ENCODE measurements at regions not wholly inside any gene's neighbourhood (a gene's known extent, or its start where the extent isn't known, plus 50 kb on each side); places are given as distances from the start of the nearest gene placed in this dataset.

DNA sequence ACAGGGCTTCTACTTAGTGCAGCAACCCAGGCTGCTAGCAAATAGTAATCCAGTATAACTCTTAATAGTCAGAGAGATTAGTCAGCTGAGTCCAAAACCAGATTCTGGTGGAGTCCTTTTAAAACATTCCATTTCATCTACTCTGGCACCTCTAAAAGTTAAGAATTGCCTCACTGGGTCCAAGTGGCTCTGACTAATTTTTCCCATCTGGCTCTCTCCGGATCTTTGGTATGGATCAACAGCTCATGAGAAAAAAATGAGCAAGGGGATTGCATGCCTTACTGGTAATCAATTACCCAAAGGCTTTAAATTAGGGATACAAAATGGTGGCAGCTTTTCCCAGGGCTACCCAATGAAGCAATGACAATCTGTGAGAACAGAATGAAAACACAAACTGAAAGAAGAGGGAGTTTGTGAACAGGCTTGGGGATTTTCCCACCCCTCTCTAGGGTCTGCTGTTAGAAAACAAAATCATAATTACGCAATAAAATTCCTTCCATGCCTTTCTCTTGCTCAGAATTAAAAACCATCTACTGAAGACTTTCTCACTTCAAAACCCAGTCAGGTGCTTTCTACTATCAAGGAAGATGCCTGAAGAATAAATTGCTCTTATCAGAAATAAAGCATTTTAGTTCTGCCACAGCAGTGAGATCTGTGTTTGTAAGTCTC, 84.6 kb upstream of the PMFBP1 start:
- DNase-seq, result no peak

DNA sequence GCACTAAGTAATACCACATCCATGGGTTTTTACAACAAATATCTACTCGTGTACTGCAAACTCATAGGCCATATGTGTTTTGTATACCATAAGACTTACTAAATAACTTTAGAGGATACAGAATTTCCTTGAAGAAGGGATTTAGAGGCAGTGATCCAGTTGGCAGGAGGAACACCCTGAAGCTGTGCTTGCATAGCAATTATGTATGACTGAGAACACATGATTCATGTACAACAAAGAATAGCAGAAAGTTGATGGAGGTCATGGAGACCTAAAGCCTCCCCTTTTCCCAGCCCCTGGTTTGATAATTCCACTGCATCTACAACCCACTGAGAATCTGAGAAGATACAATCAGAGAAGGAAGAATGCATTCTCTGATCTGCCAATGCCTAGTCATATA, 83.8 kb upstream of the PMFBP1 start:
- DNase-seq, result no peak

DNA sequence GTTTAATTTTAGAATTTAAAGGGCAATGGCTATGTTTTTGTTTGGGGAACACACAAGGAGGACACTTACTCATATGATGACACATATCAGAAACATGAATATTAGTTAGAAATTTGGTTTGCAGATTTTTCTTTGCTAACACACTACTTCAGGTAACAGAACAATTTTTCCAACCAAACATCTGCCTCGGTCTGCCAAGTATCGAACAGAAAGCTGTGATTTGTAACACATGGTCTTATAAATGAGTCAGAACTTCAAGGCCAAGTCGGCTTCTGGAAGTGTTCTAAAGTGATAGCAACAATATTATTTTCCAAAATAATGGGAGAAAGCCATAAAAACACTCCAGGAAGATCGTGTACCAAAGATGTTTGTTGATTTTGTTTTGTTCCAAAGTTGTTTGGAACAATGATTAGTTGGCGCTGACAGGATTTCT, 75.9 kb upstream of the PMFBP1 start:
- DNase-seq, result no peak

DNA sequence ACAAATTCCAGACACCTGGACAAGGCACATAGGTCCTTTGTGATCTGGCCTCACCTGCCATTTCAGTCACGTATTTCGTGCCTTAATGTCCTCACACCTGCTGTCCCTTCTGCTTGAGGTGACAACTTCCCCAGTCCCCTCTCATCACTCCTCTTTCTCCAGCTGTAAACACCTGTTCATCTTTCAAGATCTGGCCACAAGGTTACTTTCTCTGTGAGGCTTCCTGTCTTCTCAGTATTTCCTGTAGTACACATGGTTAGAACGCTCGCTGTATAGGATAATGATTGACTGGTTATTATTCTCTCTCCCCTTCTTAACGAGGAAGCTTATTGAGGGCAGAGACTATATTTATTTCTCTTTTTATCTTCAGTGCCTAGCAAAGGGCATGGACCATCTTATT, 74.5 kb upstream of the PMFBP1 start:
- DNase-seq, result no peak

DNA sequence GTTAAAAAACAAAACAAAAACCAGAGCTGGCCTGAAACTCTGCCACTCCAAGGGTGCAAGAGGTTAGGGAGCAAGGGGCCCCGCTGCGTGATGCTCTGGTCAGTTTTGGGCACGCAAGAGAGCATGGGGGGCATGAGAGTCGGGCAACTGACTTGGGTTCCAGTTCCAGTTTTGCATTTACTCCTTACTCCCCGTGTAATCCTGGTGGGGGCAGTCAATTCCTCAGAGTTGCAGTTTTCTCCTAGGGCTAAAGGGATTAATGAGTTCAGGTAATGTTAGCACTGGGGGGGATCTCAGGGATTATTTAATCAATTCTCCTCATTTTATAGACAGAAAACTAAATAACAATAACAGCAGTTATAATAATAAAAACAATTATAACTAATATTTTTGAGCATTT, 72.9 kb upstream of the PMFBP1 start:
- no peak for DNase-seq

DNA sequence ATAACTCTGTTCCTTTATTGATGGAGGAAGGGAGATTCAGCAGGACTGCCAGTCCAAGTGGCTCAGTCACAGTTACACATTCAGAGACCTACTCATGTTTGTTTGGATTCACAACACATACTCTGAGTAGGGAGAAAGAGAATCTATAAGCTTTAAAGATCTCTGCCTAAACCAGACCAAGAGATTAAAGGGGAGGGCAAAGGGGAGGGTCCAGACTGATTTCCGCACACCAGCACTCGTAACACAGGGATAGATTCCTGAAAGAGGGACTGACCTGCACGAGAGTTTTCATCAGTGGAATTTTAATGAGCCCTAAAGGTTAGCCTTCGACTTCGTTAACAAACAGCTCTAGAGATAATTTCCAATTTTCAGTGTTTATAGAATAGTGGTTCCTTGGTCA, 71.7 kb upstream of the PMFBP1 start:
- DNase-seq, result no peak

DNA sequence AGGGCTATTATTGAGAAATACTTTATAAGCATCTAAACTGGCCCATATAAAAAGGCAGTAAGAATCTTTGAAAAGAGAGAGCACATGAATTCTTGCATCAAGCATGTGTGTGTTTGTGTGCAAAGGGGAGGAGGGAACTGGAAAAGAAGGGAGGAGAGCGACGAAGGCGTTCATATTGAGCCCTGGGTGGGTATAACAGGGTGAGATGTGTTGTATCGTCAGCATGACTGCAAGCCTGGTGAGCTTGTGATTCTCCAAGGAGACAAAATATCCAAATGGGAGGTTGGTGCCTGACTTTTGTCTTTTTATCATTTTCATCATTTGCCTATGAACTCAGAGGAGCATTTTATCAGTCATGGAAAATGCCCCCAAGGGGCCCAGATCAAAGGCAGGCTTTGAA, 70.8 kb upstream of the PMFBP1 start:
- no peak for DNase-seq

DNA sequence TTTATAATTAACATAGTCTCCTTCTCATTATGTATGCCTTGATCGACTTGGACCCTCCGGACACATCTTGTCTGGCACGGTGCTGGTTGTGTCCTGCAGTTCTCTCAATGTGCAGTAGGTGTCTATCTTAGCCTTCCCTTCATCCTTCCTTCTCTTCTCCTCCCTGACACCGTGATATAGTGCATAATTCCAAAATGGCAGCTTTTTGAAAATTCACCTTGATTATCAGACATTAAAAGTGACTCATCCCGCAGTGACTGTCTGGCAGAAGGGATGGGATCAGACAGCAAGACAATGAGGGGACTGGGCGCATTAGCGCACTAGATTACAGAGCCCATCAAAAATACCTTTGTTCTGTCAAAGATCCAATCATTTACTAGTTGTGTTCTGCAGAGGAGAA, 70.0 kb upstream of the PMFBP1 start:
- no peak for DNase-seq

DNA sequence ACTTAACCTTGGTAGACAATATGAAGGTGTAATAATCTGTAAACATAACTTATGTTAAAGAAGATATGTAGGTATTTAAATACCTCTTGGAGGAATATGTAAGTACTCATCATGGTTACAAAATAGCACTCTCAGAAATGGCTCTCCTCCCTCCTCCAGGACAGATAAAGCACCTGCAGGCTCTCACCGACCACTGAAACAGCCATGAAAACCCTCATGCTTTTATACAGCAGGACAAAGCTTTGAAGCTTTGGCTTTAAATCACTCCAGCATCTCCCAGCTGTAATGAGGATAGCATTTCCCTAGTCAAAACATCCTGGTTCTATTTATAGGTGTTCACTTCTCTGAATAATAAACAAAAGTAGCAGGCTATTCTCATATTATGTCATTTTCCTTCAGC, 69.1 kb upstream of the PMFBP1 start:
- no peak for DNase-seq

DNA sequence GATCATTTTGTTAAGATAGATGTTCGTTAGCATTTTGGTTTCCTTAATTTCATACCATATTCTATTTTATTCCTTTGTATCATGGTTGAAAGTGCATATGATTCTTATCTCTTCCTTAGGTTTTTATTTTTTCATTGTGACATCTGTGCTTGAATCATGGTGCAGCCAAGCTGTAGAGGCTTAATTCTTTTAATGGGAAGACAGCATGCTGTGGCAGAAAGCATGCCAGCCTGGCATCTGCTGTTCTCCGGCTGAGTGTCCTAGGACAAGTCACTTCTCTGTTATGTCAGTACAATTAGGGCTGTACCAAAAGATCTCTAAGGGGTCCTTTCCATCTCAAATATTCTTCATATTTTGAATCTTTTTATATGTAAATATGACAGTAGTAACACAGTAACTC, 68.5 kb upstream of the PMFBP1 start:
- DNase-seq, result no peak

DNA sequence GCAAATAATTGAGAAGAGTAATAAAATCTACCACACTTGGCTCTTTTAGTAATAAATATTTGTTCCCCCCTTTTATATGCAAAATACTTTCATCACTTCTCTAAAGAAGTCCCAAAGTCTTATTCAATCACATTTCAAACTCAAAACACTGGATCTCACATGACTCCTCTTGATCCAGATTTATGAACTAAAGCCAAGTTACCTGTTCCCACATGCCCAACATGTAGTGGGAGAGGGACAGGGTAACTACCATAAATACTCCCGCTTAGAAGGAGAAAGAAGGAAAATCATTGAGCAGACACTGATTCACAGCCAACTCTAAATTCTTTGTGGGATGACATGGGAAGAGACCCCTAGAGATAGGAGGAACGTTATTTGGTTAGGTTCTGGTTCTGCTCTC, 64.9 kb upstream of the PMFBP1 start:
- no peak for DNase-seq

DNA sequence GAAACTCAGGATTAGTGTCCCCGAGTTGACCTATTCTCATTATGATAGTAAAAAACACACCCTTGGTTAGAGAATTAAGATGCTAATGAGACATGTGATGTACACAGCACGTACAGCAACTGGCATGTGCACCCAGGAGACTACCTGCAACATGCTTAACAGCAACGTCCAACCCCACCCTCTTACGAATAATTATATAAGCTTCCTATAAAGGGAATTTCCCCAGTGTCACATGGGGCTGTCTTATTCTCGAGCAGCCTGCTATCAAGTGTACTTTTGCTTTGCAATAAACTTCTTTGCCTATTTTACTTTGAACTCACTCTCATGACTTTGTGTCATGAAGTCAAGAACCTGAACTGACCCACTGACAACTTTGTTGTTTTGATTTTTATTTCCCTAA, 62.4 kb upstream of the PMFBP1 start:
- no peak for DNase-seq

DNA sequence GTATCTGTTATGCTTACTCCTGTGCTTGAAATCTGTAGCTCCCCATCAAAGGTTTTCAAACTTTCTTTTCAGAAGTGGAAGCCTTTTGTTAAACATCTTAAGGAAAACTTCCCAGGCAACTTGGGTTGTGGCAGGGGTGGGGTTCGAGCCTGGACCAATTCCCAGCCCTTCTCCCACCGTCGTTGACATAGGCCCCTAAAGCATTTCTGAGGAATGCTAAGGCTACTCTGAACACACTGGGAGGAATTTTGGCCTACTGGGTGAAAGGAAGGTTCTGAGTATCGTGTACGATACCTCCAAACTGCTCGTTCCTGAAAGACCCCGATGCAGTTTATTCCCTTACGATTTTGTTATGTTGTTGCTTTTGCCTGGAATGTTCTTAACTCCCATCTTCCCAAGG, 56.1 kb upstream of the PMFBP1 start:
- DNase-seq, result no peak

DNA sequence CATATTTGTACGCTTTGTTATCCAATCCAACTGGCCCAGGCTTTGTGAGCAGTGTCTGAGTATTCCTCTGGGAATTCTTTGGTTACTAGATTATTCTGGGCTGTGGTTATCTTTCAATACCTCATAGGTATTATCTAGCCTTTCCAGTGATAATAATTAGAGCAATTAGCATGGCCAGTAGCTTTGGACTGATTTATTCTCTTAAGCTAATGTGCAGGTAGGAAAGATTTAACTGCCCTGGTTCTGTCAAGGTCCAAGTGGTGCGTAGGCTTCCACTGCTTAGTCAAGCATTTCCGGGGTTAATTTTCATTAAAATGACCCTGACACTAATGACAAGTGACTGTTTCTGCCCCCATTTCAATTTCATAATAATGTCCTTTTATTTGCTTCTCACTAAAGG, 54.2 kb upstream of the PMFBP1 start:
- no peak for DNase-seq

DNA sequence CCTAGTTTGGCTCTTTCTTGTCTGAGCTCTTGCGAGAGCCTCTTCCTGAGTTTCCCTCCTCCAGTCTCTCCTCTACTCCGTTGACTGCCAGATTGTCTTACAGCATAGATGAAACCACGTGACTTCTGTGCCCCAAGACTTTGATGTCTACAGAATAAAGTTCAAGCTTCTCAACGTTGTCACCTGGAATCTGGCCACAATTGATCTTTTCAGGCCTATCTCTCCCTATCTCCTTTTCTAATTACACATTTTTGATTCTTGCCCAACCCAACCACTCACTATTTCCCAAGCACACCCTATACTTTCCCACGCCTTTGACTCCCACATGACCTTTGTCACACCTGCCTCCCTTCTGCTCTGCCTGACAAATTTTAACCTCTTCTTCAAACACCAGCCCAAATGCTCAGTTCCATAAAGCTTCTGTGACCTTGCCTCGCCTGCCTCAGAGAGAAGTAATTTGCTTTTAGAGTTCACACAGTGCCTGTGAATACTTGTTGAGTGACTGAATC, 52.4 kb upstream of the PMFBP1 start:
- no peak for DNase-seq

DNA sequence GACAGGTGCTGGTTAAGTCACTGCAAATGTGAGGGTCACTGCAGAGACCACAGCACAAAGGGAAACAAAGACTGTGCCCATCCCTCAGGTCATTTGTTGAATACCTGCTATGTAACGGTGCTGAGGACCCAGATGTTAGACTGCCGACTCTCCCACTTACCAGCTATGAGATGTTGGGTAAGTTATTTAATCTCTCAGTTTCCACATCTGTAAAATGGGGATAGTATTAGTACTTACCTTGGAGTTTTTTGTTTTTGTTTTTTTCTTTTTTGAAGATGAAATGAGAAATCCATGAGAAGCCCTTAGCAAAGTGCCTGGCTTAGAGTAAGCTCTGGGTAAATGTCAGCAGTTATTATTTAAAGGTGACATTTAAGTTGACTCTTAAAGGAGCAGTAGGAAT, 50.5 kb upstream of the PMFBP1 start:
- no peak for DNase-seq

All from activated CD8-positive, alpha-beta memory T cell treated with anti-CD3 and anti-CD28 coated beads, Interleukin-2, amount 50 U/mL, for 4 hours (primary cell).